GM21717 (cell line): ENCODE measurements at regions not wholly inside any gene's neighbourhood (a gene's known extent, or its start where the extent isn't known, plus 50 kb on each side); places are given as distances from the start of the nearest gene placed in this dataset.
A peak's percentile ranks its signal among the peaks of the same experiment; 100 is the strongest.

ENCODE experiments used
- ATAC-seq: cut with Tn5 transposase; IDR thresholded peaks from one replicate; pipeline ENCODE4 v1.9.1; 2021; ENCODE audit warnings: mild to moderate bottlenecking, moderate library complexity; ENCODE audit not compliant: unreplicated experiment

- ATAC-seq, result no peak
Measured at GRCh38 chr6:137434640-137435039, 59.6 kb downstream of the OLIG3 start.

DNA sequence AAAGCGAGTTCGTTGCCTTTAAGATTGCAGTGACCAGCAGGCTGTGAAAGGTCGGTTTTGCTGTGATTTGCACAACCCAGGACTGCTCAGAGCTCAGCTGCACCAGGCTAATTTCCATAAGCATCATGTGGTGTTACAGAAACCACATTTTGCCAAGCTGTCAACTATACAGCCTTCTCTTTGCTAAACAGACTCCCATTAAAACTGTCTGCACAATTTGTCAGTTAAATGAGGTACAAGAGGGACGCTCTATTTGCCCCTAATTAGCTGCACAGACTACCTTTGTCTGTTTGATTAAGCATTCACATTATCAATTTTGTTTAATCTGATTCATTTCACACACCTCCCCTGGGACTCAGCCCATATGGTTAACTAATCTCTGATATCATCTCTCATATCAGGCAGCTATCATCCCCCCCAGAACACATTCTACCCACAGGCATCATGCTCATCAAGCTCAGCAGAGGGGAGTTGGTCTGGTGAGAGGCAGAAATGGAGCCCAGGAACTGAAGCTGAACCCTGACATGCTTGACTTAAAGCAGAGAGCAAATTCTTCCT, 62.1 kb downstream of the OLIG3 start:
- no peak for ATAC-seq

DNA sequence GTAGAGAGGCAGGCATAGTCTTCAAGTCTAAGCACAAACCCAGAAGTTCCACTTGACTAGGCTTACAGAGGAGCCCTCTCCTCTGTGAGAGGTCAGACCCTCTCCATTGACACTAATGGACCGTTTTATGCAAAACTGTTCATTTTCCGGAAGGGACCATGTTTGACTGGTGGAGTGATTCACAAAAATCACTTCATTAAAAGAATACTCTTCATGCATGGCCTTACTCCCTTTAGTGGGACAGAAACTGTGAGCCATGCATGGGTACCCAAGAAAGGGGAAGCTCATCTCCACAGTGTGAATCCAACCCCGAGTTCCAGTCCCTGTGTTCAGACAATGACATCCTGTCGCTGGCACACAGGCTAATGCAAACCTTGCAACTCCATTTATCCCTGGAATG, 63.2 kb downstream of the OLIG3 start:
- ATAC-seq, result peak; percentile 63

- no peak for ATAC-seq
Measured at GRCh38 chr6:137427656-137428290, 66.4 kb downstream of the OLIG3 start.

- no peak for ATAC-seq
Measured at GRCh38 chr6:137426007-137426689, 68.0 kb downstream of the OLIG3 start.

DNA sequence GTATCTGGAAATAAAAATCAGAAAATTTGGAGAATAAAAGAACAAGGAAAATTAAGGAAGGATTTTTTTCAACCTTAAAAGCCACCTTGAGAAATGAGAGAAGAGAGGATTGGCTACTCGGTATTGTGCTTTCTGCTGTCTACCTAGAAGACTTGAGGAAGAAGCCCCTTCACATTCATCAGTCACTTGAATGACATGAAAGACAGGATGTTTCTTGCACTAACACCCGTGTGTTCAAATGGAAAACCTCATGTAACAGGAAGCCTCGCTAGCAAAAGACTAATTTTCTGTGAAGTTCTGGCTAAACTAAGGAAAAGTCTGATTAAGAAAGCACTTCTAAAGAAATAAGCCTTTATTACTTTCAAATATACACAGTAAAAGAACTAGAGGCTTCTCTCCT, 69.9 kb downstream of the OLIG3 start:
- no peak for ATAC-seq

DNA sequence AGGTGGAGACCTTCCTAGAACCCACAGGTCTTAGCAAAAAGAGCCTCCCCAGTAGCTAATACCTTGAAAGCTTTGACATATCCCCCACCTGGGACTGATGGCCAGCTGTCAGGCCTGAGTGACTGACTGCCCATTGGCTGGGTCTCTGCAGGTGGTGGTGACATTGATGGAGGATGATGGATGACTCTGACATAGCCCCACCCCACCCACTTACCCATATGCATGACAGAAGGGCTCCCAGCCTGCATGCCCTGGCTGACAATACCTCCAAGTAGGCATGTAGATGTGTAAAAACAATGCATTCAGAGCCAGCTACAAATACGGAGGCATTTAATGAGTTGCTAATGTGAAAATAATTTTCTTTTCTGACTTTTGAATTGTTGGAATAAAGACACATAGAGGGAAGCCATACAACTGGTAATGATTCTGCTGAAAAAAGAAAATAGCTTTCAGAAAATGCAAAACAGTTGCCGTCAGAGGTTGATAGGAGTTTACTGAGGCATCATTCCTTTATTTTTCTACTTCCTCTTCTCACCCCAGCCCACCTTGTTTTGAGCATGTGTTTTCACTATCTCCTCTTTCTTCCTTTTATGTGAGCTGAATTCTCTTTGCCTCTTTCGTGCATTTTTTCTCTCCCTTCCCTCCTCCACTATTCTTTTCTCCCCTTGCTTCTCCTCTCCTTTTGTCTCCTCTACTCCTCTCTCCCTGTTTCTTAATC, 70.6 kb downstream of the OLIG3 start:
- ATAC-seq, result no peak

- ATAC-seq, result no peak
Measured at GRCh38 chr6:137417396-137417795, 76.8 kb downstream of the OLIG3 start.

DNA sequence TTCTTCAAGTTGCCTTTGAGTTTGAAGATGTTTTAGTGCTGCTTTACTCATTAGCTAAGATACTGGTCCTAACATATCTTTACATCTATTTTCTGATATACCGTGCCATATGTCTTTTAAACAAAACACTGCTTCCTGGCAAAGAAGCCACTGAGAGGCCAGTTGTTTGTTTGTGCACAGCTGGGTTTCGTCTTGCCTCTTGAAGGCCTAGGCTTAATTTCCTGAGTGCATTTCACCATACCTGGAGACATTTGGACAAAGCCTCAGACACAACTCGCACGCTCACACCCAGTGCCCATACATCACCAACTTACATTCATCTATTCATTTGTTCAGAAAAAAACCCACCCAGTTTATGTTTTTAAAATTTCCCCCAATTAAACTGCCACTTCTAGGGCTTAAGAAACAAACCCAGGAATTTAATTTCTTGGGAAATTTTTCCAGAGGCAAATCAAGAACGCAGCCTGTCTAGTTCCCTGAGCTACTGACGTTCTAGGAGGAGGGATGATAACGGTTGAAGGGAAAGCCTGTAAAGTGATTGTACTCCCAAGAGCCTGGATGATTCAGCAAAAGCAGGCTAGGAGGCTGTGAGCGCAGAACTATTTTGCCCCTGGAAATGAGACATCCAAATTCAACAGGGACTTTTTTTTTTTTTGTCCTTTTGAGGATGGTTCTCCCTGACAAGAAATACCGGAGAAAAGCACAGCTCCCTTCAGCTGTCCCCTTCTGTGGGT, 77.7 kb downstream of the OLIG3 start:
- no peak for ATAC-seq

GRCh38 chr6:137415834-137416190, 78.4 kb downstream of the OLIG3 start:
- ATAC-seq, result no peak

DNA sequence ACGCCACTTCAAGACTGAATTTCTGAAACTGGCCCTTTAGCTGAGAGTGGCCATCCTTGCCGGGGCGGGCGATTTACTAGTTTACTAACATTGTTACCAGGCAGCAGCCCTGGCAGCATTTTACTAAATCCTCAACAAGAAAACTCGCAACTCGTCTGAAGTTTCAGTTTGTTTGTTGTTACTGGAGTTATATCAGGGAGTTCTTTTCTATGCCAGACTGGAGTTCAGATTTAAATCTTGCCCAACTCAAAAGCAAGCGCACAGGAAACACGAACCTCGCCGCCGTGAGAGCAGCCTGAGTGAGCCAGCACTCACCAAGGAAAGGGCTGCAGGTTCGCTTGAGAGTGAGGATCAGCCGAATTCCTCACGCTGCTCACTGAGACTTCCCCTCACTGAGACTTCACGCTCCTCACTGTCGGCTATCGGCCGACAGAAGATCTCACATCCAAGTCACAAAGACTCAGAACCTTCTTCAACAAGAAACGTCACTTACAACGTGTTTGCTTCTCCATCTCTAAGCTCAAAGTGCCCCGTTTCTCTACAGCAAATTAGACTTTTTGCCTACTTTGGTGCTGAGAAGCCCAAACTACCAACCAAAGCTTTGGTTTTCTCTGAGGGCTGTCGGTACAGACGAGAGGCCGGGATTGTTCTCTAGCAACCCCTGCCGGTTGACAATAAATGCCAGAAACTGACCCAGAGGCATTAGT, 78.9 kb downstream of the OLIG3 start:
- ATAC-seq, result peak; percentile 85

- ATAC-seq, result no peak
Measured at GRCh38 chr6:137414599-137414998, 79.6 kb downstream of the OLIG3 start.

GRCh38 chr6:137413482-137413881, 80.7 kb downstream of the OLIG3 start:
- no peak for ATAC-seq

GRCh38 chr6:137412562-137412961, 81.6 kb downstream of the OLIG3 start:
- ATAC-seq, result no peak

DNA sequence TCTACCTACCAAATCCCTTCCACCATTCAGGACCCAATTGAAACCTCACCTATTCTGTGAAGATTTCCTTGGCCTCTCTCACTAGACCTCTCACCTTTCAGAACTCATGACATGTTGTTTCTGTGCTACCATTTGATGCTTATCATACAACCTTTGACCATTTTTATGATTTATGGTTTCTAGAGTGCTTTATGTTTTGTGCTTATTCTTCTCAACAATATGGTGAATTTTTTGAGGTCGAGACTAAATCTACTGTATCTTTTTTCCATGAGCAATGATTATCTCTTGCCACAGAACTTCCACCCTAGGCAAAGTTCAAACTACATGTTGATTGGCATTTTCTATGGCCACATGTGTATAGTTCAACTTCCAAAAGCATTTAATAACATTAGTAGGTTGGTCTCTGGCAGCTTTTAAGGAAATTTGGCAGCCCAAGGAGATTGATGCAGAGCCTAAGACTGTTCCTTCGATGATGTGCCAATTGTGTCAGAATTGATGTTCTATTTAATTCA, 84.9 kb downstream of the OLIG3 start:
- no peak for ATAC-seq

DNA sequence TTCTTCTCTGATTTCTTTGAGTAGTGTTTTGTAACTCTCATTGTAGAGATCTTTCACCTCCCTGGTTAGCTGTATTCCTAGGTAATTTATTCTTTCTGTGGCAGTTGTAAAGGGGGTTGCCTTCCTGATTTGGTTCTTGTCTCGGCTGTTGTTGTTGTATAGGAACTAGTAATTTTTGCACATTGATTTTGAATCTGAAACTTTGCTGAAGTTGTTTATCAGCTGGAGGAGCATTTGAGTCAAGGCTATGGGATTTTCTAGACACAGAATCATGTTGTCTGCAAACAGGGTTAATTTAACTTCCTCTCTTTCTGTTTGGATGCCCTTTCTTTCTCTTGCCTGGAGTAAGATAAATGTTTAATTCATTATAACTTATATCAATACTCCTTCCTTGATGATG, 86.4 kb downstream of the OLIG3 start:
- ATAC-seq, result no peak

DNA sequence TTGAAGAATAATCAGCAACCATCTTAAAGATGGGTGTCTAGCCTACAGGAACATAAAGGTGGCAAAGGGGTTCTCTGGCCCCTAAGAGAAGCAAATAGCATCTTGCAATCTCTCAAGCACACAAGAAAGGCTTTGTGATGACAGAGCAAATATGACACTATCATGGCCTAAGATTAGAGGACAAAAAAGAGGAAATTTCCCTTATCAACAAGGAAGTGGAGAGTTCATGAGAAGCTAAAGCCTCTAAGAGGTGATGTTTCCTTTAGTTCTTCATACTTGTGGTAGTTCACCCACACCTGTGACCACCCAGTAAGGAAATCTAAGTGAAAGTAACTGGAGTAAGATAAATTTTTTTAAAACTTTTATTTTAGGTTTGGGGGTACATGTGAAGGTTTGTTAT, 88.4 kb downstream of the OLIG3 start:
- ATAC-seq, result no peak

DNA sequence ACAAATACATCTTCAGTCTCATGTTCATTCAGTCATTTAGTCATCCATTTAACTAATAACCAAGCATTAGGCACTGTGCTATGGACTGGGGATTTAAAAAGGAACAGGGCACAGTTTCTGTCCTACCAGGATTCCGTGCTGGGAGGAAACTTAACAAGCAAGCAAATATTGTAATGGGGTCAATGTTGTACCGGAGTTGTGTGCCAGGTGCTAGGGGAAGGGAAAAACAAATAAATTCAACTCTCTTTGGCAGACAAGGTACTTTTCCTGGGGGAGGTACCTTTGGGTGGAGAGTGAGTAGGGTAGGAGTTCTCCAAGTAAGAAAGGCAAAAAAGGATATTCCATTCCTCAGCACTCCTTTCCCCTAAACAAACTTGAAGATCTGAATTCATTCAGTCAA, 90.3 kb downstream of the OLIG3 start:
- ATAC-seq, result no peak

DNA sequence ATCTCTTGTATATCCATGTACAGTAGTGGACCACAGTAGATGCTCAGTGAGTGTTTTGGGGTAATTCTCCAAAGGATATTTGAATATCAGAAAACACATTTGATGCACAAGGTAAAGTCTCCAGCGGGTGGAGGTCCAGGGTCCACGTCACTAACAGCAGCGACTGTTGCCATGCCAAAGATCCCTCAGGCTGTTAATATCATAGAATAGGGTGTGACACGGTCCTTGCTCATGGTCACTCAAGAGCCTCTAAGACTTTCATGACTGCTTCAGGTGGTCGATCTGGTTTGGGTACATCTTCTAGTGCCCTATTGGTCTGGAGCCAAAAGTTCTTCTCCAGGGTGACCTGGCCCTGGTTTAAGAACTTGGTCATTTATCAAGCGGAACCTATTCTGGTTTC, 90.8 kb downstream of the OLIG3 start:
- ATAC-seq, result no peak

DNA sequence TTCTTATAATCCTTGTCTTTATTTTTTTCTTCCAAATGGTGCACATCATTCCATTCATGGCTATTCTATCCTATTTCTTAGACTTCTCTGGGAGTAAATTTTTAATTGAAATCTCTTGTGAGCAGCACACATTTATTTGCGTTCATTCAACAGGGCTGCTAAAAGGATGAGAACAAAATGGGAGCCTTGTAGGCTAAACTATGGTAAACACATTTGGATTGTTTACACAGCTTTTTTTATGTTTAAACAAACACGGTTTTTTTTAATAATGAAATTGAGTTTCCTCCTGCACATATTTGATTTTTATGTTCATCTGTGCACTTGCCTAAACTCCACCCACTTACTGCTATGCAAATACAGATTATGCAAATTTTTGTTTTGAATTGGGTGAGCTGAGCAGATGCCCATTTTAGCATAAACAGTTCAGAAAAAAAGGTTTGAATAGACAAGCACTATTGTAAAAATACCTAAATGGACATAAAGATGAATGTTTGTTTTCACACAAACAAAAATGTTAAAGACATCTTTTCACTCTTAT, 92.0 kb downstream of the OLIG3 start:
- ATAC-seq, result no peak
